ENCODE measurements at regions not wholly inside any gene's neighbourhood (a gene's known extent, or its start where the extent isn't known, plus 50 kb on each side); places are given as distances from the start of the nearest gene placed in this dataset.

- H3K4me1 ChIP-seq (ENCODE audit: control insufficient read depth in 1 of 2, insufficient read depth in 2 of 2, low read length in 2 of 2) = no peaks in the 10 kb centered on the region
- DNase-seq = no peak
- H3K4ac ChIP-seq (ENCODE audit: low read depth, low read length) = no peak overlapping the region
- H3K36me3 ChIP-seq (ENCODE audit: control insufficient read depth in 1 of 2, insufficient read depth in 2 of 2, low read length in 2 of 2) = no peaks in the 10 kb centered on the region
- no peak overlapping the region for H3K23ac ChIP-seq (ENCODE audit: low read length)
- H2BK12ac ChIP-seq (ENCODE audit: low read length) = no peak overlapping the region
- no peak overlapping the region for H3K4me3 ChIP-seq (ENCODE audit: low read depth, low read length)
- H2AFZ ChIP-seq (ENCODE audit: insufficient read depth, low read length, poor library complexity) = no peak overlapping the region
- H3K9me3 ChIP-seq (ENCODE audit: insufficient read depth, low read depth, low read length) = no peaks in the 10 kb centered on the region
- no peaks in the 10 kb centered on the region for H3K27me3 ChIP-seq (ENCODE audit: insufficient read depth, low read length)
- H3K18ac ChIP-seq (ENCODE audit: low read length) = no peak overlapping the region
- no peak overlapping the region for H4K8ac ChIP-seq (ENCODE audit: low read depth, low read length)
- H3K79me2 ChIP-seq (ENCODE audit: control insufficient read depth, insufficient read depth, low read length, poor library complexity) = no peaks in the 10 kb centered on the region
- no peak overlapping the region for H2AK5ac ChIP-seq (ENCODE audit: low read length)
- H4K91ac ChIP-seq (ENCODE audit: low read depth, low read length) = no peak overlapping the region
- WGBS (ENCODE audit: extremely low coverage, insufficient coverage, insufficient read length) = no CpG with 5 or more reads among the region's 3 CpGs
- H3K4me2 ChIP-seq (ENCODE audit: low read length) = no peak overlapping the region
- no peak overlapping the region for H4K12ac ChIP-seq (ENCODE audit: low read depth, low read length)
- no peak overlapping the region for H2BK120ac ChIP-seq (ENCODE audit: insufficient read depth, low read length, poor library complexity)
- H3K79me1 ChIP-seq (ENCODE audit: low read length) = no peaks in the 10 kb centered on the region
- no peak overlapping the region for H2BK5ac ChIP-seq (ENCODE audit: low read depth, low read length, poor library complexity)
- H3K14ac ChIP-seq (ENCODE audit: low read length) = no peak overlapping the region
- no peak overlapping the region for H3K27ac ChIP-seq (ENCODE audit: low read depth, low read length)
- no peak overlapping the region for H3K9ac ChIP-seq (ENCODE audit: low read length)
Measured at GRCh38 chr9:28082671-28083070, 509.4 kb upstream of the C9orf72 start.

- Histone ChIP-seq H3K23ac (ENCODE audit: low read length) (no peak overlapping the region), H3K27me3 (ENCODE audit: insufficient read depth, low read length) (no peaks in the 10 kb centered on the region), H2BK120ac (ENCODE audit: insufficient read depth, low read length, poor library complexity) (no peak overlapping the region), H4K8ac (ENCODE audit: low read depth, low read length) (no peak overlapping the region), H4K91ac (ENCODE audit: low read depth, low read length) (no peak overlapping the region), H2BK12ac (ENCODE audit: low read length) (no peak overlapping the region), H3K4me3 (ENCODE audit: low read depth, low read length) (no peak overlapping the region), H3K4ac (ENCODE audit: low read depth, low read length) (no peak overlapping the region), H2BK5ac (ENCODE audit: low read depth, low read length, poor library complexity) (no peak overlapping the region), H3K4me2 (ENCODE audit: low read length) (no peak overlapping the region), H3K79me1 (ENCODE audit: low read length) (no peaks in the 10 kb centered on the region), H3K4me1 (ENCODE audit: control insufficient read depth in 1 of 2, insufficient read depth in 2 of 2, low read length in 2 of 2) (no peaks in the 10 kb centered on the region), H3K9me3 (ENCODE audit: insufficient read depth, low read depth, low read length) (no peaks in the 10 kb centered on the region), H3K36me3 (ENCODE audit: control insufficient read depth in 1 of 2, insufficient read depth in 2 of 2, low read length in 2 of 2) (no peaks in the 10 kb centered on the region), H3K18ac (ENCODE audit: low read length) (no peak overlapping the region), H2AK5ac (ENCODE audit: low read length) (no peak overlapping the region), H4K12ac (ENCODE audit: low read depth, low read length) (no peak overlapping the region), H2AFZ (ENCODE audit: insufficient read depth, low read length, poor library complexity) (no peak overlapping the region), H3K79me2 (ENCODE audit: control insufficient read depth, insufficient read depth, low read length, poor library complexity) (no peaks in the 10 kb centered on the region), H3K9ac (ENCODE audit: low read length) (no peak overlapping the region), H3K27ac (ENCODE audit: low read depth, low read length) (no peak overlapping the region), H3K14ac (ENCODE audit: low read length) (no peak overlapping the region)
- DNase-seq = no peak
Measured at GRCh38 chr9:28086881-28087280, 513.6 kb upstream of the C9orf72 start.

- H3K36me3 ChIP-seq (ENCODE audit: control insufficient read depth in 1 of 2, insufficient read depth in 2 of 2, low read length in 2 of 2) = no peaks in the 10 kb centered on the region
- H3K4ac ChIP-seq (ENCODE audit: low read depth, low read length) = no peak overlapping the region
- no peaks in the 10 kb centered on the region for H3K79me2 ChIP-seq (ENCODE audit: control insufficient read depth, insufficient read depth, low read length, poor library complexity)
- no peak overlapping the region for H4K91ac ChIP-seq (ENCODE audit: low read depth, low read length)
- no peak overlapping the region for H3K4me3 ChIP-seq (ENCODE audit: low read depth, low read length)
- H3K14ac ChIP-seq (ENCODE audit: low read length) = no peak overlapping the region
- no peak for DNase-seq
- H3K23ac ChIP-seq (ENCODE audit: low read length) = no peak overlapping the region
- H2AFZ ChIP-seq (ENCODE audit: insufficient read depth, low read length, poor library complexity) = no peak overlapping the region
- H3K27ac ChIP-seq (ENCODE audit: low read depth, low read length) = no peak overlapping the region
- H2BK120ac ChIP-seq (ENCODE audit: insufficient read depth, low read length, poor library complexity) = no peak overlapping the region
- H3K4me2 ChIP-seq (ENCODE audit: low read length) = no peak overlapping the region
- H4K8ac ChIP-seq (ENCODE audit: low read depth, low read length) = no peak overlapping the region
- no peaks in the 10 kb centered on the region for H3K79me1 ChIP-seq (ENCODE audit: low read length)
- no CpG with 5 or more reads among the region's 10 CpGs for WGBS (ENCODE audit: extremely low coverage, insufficient coverage, insufficient read length)
- no peaks in the 10 kb centered on the region for H3K4me1 ChIP-seq (ENCODE audit: control insufficient read depth in 1 of 2, insufficient read depth in 2 of 2, low read length in 2 of 2)
- H3K9me3 ChIP-seq (ENCODE audit: insufficient read depth, low read depth, low read length) = no peaks in the 10 kb centered on the region
- no peak overlapping the region for H4K12ac ChIP-seq (ENCODE audit: low read depth, low read length)
- H2BK12ac ChIP-seq (ENCODE audit: low read length) = no peak overlapping the region
- no peak overlapping the region for H3K18ac ChIP-seq (ENCODE audit: low read length)
- H3K9ac ChIP-seq (ENCODE audit: low read length) = no peak overlapping the region
- no peak overlapping the region for H2BK5ac ChIP-seq (ENCODE audit: low read depth, low read length, poor library complexity)
- no peaks in the 10 kb centered on the region for H3K27me3 ChIP-seq (ENCODE audit: insufficient read depth, low read length)
- no peak overlapping the region for H2AK5ac ChIP-seq (ENCODE audit: low read length)
Measured at GRCh38 chr9:28092981-28093936, 520.0 kb upstream of the C9orf72 start.

- H3K18ac ChIP-seq (ENCODE audit: low read length) = no peak overlapping the region
- H2BK5ac ChIP-seq (ENCODE audit: low read depth, low read length, poor library complexity) = no peak overlapping the region
- no peak overlapping the region for H2BK120ac ChIP-seq (ENCODE audit: insufficient read depth, low read length, poor library complexity)
- no peak overlapping the region for H3K14ac ChIP-seq (ENCODE audit: low read length)
- no peak overlapping the region for H3K4me3 ChIP-seq (ENCODE audit: low read depth, low read length)
- no peaks in the 10 kb centered on the region for H3K4me1 ChIP-seq (ENCODE audit: control insufficient read depth in 1 of 2, insufficient read depth in 2 of 2, low read length in 2 of 2)
- no peak overlapping the region for H3K9ac ChIP-seq (ENCODE audit: low read length)
- H3K79me2 ChIP-seq (ENCODE audit: control insufficient read depth, insufficient read depth, low read length, poor library complexity) = no peaks in the 10 kb centered on the region
- H3K36me3 ChIP-seq (ENCODE audit: control insufficient read depth in 1 of 2, insufficient read depth in 2 of 2, low read length in 2 of 2) = no peaks in the 10 kb centered on the region
- no peak overlapping the region for H3K4me2 ChIP-seq (ENCODE audit: low read length)
- no peak overlapping the region for H3K27ac ChIP-seq (ENCODE audit: low read depth, low read length)
- no peak for DNase-seq
- H4K8ac ChIP-seq (ENCODE audit: low read depth, low read length) = no peak overlapping the region
- no peak overlapping the region for H2BK12ac ChIP-seq (ENCODE audit: low read length)
- H2AK5ac ChIP-seq (ENCODE audit: low read length) = no peak overlapping the region
- H3K79me1 ChIP-seq (ENCODE audit: low read length) = no peaks in the 10 kb centered on the region
- no peak overlapping the region for H4K12ac ChIP-seq (ENCODE audit: low read depth, low read length)
- H4K91ac ChIP-seq (ENCODE audit: low read depth, low read length) = no peak overlapping the region
- H3K4ac ChIP-seq (ENCODE audit: low read depth, low read length) = no peak overlapping the region
- no peaks in the 10 kb centered on the region for H3K9me3 ChIP-seq (ENCODE audit: insufficient read depth, low read depth, low read length)
- H3K23ac ChIP-seq (ENCODE audit: low read length) = no peak overlapping the region
- WGBS (ENCODE audit: extremely low coverage, insufficient coverage, insufficient read length) = no CpG with 5 or more reads among the region's 3 CpGs
- H3K27me3 ChIP-seq (ENCODE audit: insufficient read depth, low read length) = no peaks in the 10 kb centered on the region
- no peak overlapping the region for H2AFZ ChIP-seq (ENCODE audit: insufficient read depth, low read length, poor library complexity)
Measured at GRCh38 chr9:28101509-28101908, 528.2 kb upstream of the C9orf72 start.
